MCF 10A (cell line): ENCODE measurements at regions not wholly inside any gene's neighbourhood (a gene's known extent, or its start where the extent isn't known, plus 50 kb on each side); places are given as distances from the start of the nearest gene placed in this dataset.

Experiments
- BruUV-seq: library from RNA; stranded (reverse); fragments of 400-500 nt; replicated peaks from 2 replicates; lab custom pipeline; 2021; lab: Mats Ljungman, UMichigan
- CTCF ChIA-PET: fragments of 300-600 bp; sonication (Branson Sonifier 250); formaldehyde crosslinking; extraction: SDS; loops from one replicate; lab custom pipeline; 2021; ENCODE audit warnings: antibody characterized with exemption, inconsistent platforms; lab: Yijun Ruan, JAX
- POLR2A ChIA-PET: fragments of 300-600, 350-650 bp; sonication (Branson Sonifier 250); formaldehyde crosslinking; extraction: SDS; loops from one replicate; lab custom pipeline; 2020; ENCODE audit warnings: antibody characterized with exemption, inconsistent platforms; lab: Yijun Ruan, JAX
- DNase-seq: peaks from one replicate; pipeline ENCODE4 v3.0.0-alpha.2; 2018; ENCODE audit not compliant: unreplicated experiment
- H3K27ac Mint-ChIP-seq: one replicate; pipeline ENCODE4 v1.8.0; 2022; ENCODE audit warnings: mild to moderate bottlenecking, low read depth, mixed read lengths; ENCODE audit not compliant: unreplicated experiment
- H3K27me3 Mint-ChIP-seq: one replicate; pipeline ENCODE4 v1.8.0; 2022; ENCODE audit warnings: mixed read lengths; ENCODE audit not compliant: insufficient read depth, unreplicated experiment
- H3K36me3 Mint-ChIP-seq: one replicate; pipeline ENCODE4 v1.8.0; 2022; ENCODE audit warnings: mild to moderate bottlenecking, moderate library complexity, mixed read lengths; ENCODE audit not compliant: insufficient read depth, unreplicated experiment
- H3K4me1 Mint-ChIP-seq: one replicate; pipeline ENCODE4 v1.8.0; 2022; ENCODE audit warnings: mixed read lengths; ENCODE audit not compliant: insufficient read depth, unreplicated experiment
- H3K4me3 Mint-ChIP-seq: one replicate; pipeline ENCODE4 v1.8.0; 2022; ENCODE audit warnings: mild to moderate bottlenecking, moderate library complexity, mixed read lengths; ENCODE audit not compliant: unreplicated experiment
- H3K9me3 Mint-ChIP-seq: one replicate; pipeline ENCODE4 v1.8.0; 2022; ENCODE audit warnings: mixed read lengths; ENCODE audit not compliant: unreplicated experiment
- CTCF ChIP-seq: fragments of 200-600 bp; IDR thresholded peaks from one replicate; pipeline ENCODE4 v1.8.0; 2022; ENCODE audit warnings: antibody characterized with exemption, mild to moderate bottlenecking; ENCODE audit not compliant: unreplicated experiment
- intact Hi-C: fragments of 100-400 bp; cut with micrococcal nuclease; formaldehyde crosslinking; loops from 2 replicates; pipeline ENCODE4 v1.14.1; 2022

GRCh38 chr6:147774856-147775255 is 266.4 kb downstream of the SAMD5 start:
- DNase-seq, result peak; percentile 21
- H3K4me3 Mint-ChIP-seq, result no peak overlapping the region
- H3K27ac Mint-ChIP-seq, result no peak overlapping the region
- no peaks in the 10 kb centered on the region for H3K4me1 Mint-ChIP-seq
- H3K27me3 Mint-ChIP-seq, result no peaks in the 10 kb centered on the region
- intact Hi-C loops, result loop anchor here (10.0 kb wide), 1 partner anchor 390 kb away; no protein-coding TSS in a partner anchor
- ChIA-PET CTCF (no interaction called here), POLR2A (interaction anchor here (1.1 kb wide), 1 partner anchor 17 kb away, joined by 3 read pairs; no protein-coding TSS in a partner anchor)
- TF ChIP-seq CTCF, result peak; percentile 17
- no peaks in the 10 kb centered on the region for H3K9me3 Mint-ChIP-seq
- H3K36me3 Mint-ChIP-seq, result no peaks in the 10 kb centered on the region
- no TSS peak for BruUV-seq

- POLR2A ChIA-PET, result no interaction called here
- no TSS peak for BruUV-seq
- Mint-ChIP-seq H3K27ac (no peak overlapping the region), H3K27me3 (no peaks in the 10 kb centered on the region), H3K9me3 (no peaks in the 10 kb centered on the region), H3K36me3 (no peaks in the 10 kb centered on the region), H3K4me3 (no peak overlapping the region), H3K4me1 (no peaks in the 10 kb centered on the region)
- TF ChIP-seq CTCF, result no peak
- CTCF ChIA-PET, result no interaction called here
- DNase-seq, result no peak
- intact Hi-C loops, result loop anchor here (10.0 kb wide), 1 partner anchor 388 kb away; no protein-coding TSS in a partner anchor
Measured at GRCh38 chr6:147776631-147777213, 268.2 kb downstream of the SAMD5 start.

- POLR2A ChIA-PET, result interaction anchor here (0.7 kb wide), 1 partner anchor 236 kb away, joined by 3 read pairs; no protein-coding TSS in a partner anchor
- intact Hi-C loops, result loop anchor here (10.0 kb wide), 1 partner anchor 385 kb away; no protein-coding TSS in a partner anchor
- CTCF ChIA-PET, result no interaction called here
- DNase-seq, result no peak
- no TSS peak for BruUV-seq
- no peaks in the 10 kb centered on the region for H3K9me3 Mint-ChIP-seq
- H3K27me3 Mint-ChIP-seq, result no peaks in the 10 kb centered on the region
- TF ChIP-seq CTCF, result no peak
- H3K4me1 Mint-ChIP-seq, result no peaks in the 10 kb centered on the region
- no peak overlapping the region for H3K4me3 Mint-ChIP-seq
- no peak overlapping the region for H3K27ac Mint-ChIP-seq
- no peaks in the 10 kb centered on the region for H3K36me3 Mint-ChIP-seq
Measured at GRCh38 chr6:147779624-147780023, 271.1 kb downstream of the SAMD5 start.

GRCh38 chr6:147782302-147782701 is 273.8 kb downstream of the SAMD5 start:
- H3K36me3 Mint-ChIP-seq, result no peaks in the 10 kb centered on the region
- H3K9me3 Mint-ChIP-seq, result no peaks in the 10 kb centered on the region
- H3K4me3 Mint-ChIP-seq, result no peak overlapping the region
- peak; percentile 6 for DNase-seq
- H3K27me3 Mint-ChIP-seq, result no peaks in the 10 kb centered on the region
- H3K27ac Mint-ChIP-seq, result no peak overlapping the region
- TF ChIP-seq CTCF, result no peak
- H3K4me1 Mint-ChIP-seq, result no peaks in the 10 kb centered on the region
- POLR2A ChIA-PET, result interaction anchor here (1.2 kb wide), 1 partner anchor 15 kb away, joined by 3 read pairs; no protein-coding TSS in a partner anchor
- intact Hi-C loops, result no loop called here
- CTCF ChIA-PET, result interaction anchor here (0.6 kb wide), 1 partner anchor 272 kb away, joined by 3 read pairs; no protein-coding TSS in a partner anchor
- no TSS peak for BruUV-seq
